A549 (cell line): ENCODE measurements at regions not wholly inside any gene's neighbourhood (a gene's known extent, or its start where the extent isn't known, plus 50 kb on each side); places are given as distances from the start of the nearest gene placed in this dataset.

ENCODE experiments used
- ATAC-seq, 2 experiments: fragments of 200-7000 bp in 1 of 2; fragments of >200 bp in 1 of 2; cut with Nextera tagmentation in 1 of 2; cut with Tn5 transposase in 1 of 2; 3 replicates each; pipeline versions ENCODE4 v1.8.0 to v1.9.1; 2018 to 2020; ENCODE audit warnings: mild to moderate bottlenecking in 1 of 2, moderate library complexity in 1 of 2
- CTCF ChIA-PET: fragments of 300-600 bp; sonication (Branson Sonifier 250); formaldehyde crosslinking; extraction: SDS; loops from one replicate; lab custom pipeline; 2021; ENCODE audit warnings: antibody characterized with exemption, inconsistent platforms; lab: Yijun Ruan, JAX
- POLR2A ChIA-PET: fragments of 350-600 bp; formaldehyde crosslinking; extraction: SDS; loops from one replicate; lab custom pipeline; 2021; ENCODE audit warnings: antibody characterized with exemption, inconsistent platforms; lab: Yijun Ruan, JAX
- DNase-seq, 2 experiments: peaks; one replicate each; pipeline versions ENCODE4 v3.0.0 to v3.0.0-alpha.2; 2011 to 2016; ENCODE audit warnings: low read depth in 1 of 2, low spot score in 1 of 2
- FAIRE-seq: peaks from 2 replicates; lab custom pipeline; 2011; peaks lifted over from hg19 to GRCh38; lab: Jason Lieb, UNC
- H3K27ac ChIP-seq, 2 experiments: fragments of >200 bp; sonication (Bioruptor Twin); formaldehyde crosslinking; 3 replicates each; pipeline ENCODE4 v1.5.1; 2016 to 2017
- H3K4me1 ChIP-seq: fragments of >200 bp; sonication (Bioruptor Twin); formaldehyde crosslinking; 3 replicates; pipeline ENCODE4 v1.6.1; 2016
- H3K4me2 ChIP-seq: fragments of >200 bp; sonication (Bioruptor Twin); formaldehyde crosslinking; 3 replicates; pipeline ENCODE4 v1.6.1; 2016
- H3K4me3 ChIP-seq: fragments of >200 bp; sonication (Bioruptor Twin); formaldehyde crosslinking; 3 replicates; pipeline ENCODE4 v1.5.1; 2016
- H3K9me3 ChIP-seq: fragments of >200 bp; sonication (Bioruptor Twin); formaldehyde crosslinking; 3 replicates; pipeline ENCODE4 v1.6.1; 2016
- CHD2 ChIP-seq: fragments of 150-350 bp; IDR thresholded peaks from 2 replicates; pipeline ENCODE4 v1.6.1; 2014; ENCODE audit warnings: low read length; ENCODE audit not compliant: partially characterized antibody
- CHD4 ChIP-seq: fragments of 200-600 bp; sonication (generic); IDR thresholded peaks from 2 replicates; pipeline ENCODE4 v1.6.1; 2016; ENCODE audit warnings: antibody characterized with exemption, mild to moderate bottlenecking, borderline replicate concordance
- EHF ChIP-seq: fragments of 250-450 bp; sonication (Bioruptor Pico); IDR thresholded peaks from 2 replicates; pipeline ENCODE4 v1.5.0; 2020; ENCODE audit warnings: mild to moderate bottlenecking
- EHMT2 ChIP-seq: fragments of 200-600 bp; sonication (generic); IDR thresholded peaks from 2 replicates; pipeline ENCODE4 v1.6.1; 2016; ENCODE audit warnings: antibody characterized with exemption, low read depth, mild to moderate bottlenecking, moderate library complexity
- ESRRA ChIP-seq: fragments of 150-350 bp; IDR thresholded peaks from 2 replicates; pipeline ENCODE4 v1.6.1; 2014; ENCODE audit warnings: mild to moderate bottlenecking, low read length, borderline replicate concordance
- FOSB ChIP-seq: fragments of 250-450 bp; sonication (Bioruptor Pico); IDR thresholded peaks from 2 replicates; pipeline ENCODE4 v1.5.0; 2020; ENCODE audit warnings: mild to moderate bottlenecking, moderate library complexity
- GATA3 ChIP-seq: IDR thresholded peaks from 2 replicates; pipeline ENCODE4 v1.6.1; 2012; ENCODE audit warnings: borderline replicate concordance
- HDAC2 ChIP-seq: fragments of 200-600 bp; sonication (generic); IDR thresholded peaks from 2 replicates; pipeline ENCODE4 v1.6.1; 2016
- HEYL ChIP-seq: fragments of 250-450 bp; sonication (Bioruptor Pico); IDR thresholded peaks from 2 replicates; pipeline ENCODE4 v1.8.0; 2021; ENCODE audit warnings: mild to moderate bottlenecking, moderate library complexity
- HMGXB4 ChIP-seq: fragments of 250-450 bp; sonication (Bioruptor Pico); IDR thresholded peaks from 2 replicates; pipeline ENCODE4 v1.5.0; 2021; ENCODE audit warnings: mild to moderate bottlenecking, moderate library complexity, borderline replicate concordance
- JUN ChIP-seq, 2 experiments: fragments of >200 bp; sonication (Bioruptor Twin); formaldehyde crosslinking; IDR thresholded peaks; 2 replicates in 1 of 2; 3 replicates in 1 of 2; pipeline ENCODE4 v1.6.1; 2016 to 2017
- MYC ChIP-seq: IDR thresholded peaks from 2 replicates; pipeline ENCODE4 v1.6.1; 2012; ENCODE audit warnings: mild to moderate bottlenecking, inconsistent platforms, low read length, improper control_type of control experiment, borderline replicate concordance
- NR3C1 ChIP-seq: fragments of >200 bp; sonication (Bioruptor Twin); formaldehyde crosslinking; IDR thresholded peaks from 3 replicates; pipeline ENCODE4 v1.6.1; 2017
- RCOR1 ChIP-seq: fragments of 150-350 bp; IDR thresholded peaks from 2 replicates; pipeline ENCODE4 v1.6.1; 2014; ENCODE audit warnings: antibody characterized with exemption, low read length, low read depth
- RFX5 ChIP-seq: fragments of 450-650 bp; IDR thresholded peaks from 2 replicates; pipeline ENCODE4 v1.7.1; 2014; ENCODE audit warnings: antibody characterized with exemption, mild to moderate bottlenecking, moderate library complexity
- RNF2 ChIP-seq: fragments of 200-600 bp; sonication (generic); IDR thresholded peaks from 2 replicates; pipeline ENCODE4 v1.6.1; 2016; ENCODE audit warnings: low read depth, mild to moderate bottlenecking, antibody characterized with exemption, moderate library complexity, borderline replicate concordance
- SMC3 ChIP-seq: fragments of >200 bp; sonication (Bioruptor Twin); formaldehyde crosslinking; IDR thresholded peaks from 3 replicates; pipeline ENCODE4 v1.6.1; 2018; ENCODE audit warnings: inconsistent platforms
- TFCP2L1 ChIP-seq: fragments of 250-450 bp; sonication (Bioruptor Pico); IDR thresholded peaks from 2 replicates; pipeline ENCODE4 v1.5.0; 2021; ENCODE audit warnings: mild to moderate bottlenecking
- ZC3H11A ChIP-seq: fragments of 450-650 bp; IDR thresholded peaks from 2 replicates; pipeline ENCODE4 v1.6.1; 2014; ENCODE audit warnings: antibody characterized with exemption, mild to moderate bottlenecking
- ZSCAN20 ChIP-seq: fragments of 250-450 bp; sonication (Bioruptor Pico); IDR thresholded peaks from 2 replicates; pipeline ENCODE4 v1.8.0; 2022; ENCODE audit warnings: mild to moderate bottlenecking, moderate library complexity
- WGBS: methylation state at CpG from one replicate; pipeline ENCODE4 v1.1.6; 2017; ENCODE audit errors: missing lambda C conversion rate; 5-methylcytosine and 5-hydroxymethylcytosine counted together
- TF ChIP-seq, protein P1 (sequence below): fragments of 150-350 bp; IDR thresholded peaks from 2 replicates; pipeline ENCODE4 v1.6.1; 2014; ENCODE audit warnings: low read depth, mild to moderate bottlenecking, low read length
- TF ChIP-seq, protein P2 (sequence below): fragments of >200 bp; sonication (Bioruptor Twin); formaldehyde crosslinking; IDR thresholded peaks from 2 replicates; pipeline ENCODE4 v1.6.1; 2016
- TF ChIP-seq, protein P3 (sequence below): fragments of 250-450 bp; sonication (Bioruptor Pico); IDR thresholded peaks from 2 replicates; pipeline ENCODE4 v1.5.0; 2020; ENCODE audit warnings: low read depth, mild to moderate bottlenecking, moderate library complexity
- TF ChIP-seq, protein P4 (sequence below): fragments of 450-650 bp; IDR thresholded peaks from 2 replicates; pipeline ENCODE4 v1.6.1; 2014; ENCODE audit warnings: antibody characterized with exemption

- TF ChIP-seq, protein P1, sequence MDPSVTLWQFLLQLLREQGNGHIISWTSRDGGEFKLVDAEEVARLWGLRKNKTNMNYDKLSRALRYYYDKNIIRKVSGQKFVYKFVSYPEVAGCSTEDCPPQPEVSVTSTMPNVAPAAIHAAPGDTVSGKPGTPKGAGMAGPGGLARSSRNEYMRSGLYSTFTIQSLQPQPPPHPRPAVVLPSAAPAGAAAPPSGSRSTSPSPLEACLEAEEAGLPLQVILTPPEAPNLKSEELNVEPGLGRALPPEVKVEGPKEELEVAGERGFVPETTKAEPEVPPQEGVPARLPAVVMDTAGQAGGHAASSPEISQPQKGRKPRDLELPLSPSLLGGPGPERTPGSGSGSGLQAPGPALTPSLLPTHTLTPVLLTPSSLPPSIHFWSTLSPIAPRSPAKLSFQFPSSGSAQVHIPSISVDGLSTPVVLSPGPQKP: no peak
- no peak for TF ChIP-seq GATA3
- TF ChIP-seq, all 56 proteins: peak for 0
Measured at GRCh38 chr13:109361562-109362289, 424.7 kb downstream of the IRS2 start (continued).

DNA sequence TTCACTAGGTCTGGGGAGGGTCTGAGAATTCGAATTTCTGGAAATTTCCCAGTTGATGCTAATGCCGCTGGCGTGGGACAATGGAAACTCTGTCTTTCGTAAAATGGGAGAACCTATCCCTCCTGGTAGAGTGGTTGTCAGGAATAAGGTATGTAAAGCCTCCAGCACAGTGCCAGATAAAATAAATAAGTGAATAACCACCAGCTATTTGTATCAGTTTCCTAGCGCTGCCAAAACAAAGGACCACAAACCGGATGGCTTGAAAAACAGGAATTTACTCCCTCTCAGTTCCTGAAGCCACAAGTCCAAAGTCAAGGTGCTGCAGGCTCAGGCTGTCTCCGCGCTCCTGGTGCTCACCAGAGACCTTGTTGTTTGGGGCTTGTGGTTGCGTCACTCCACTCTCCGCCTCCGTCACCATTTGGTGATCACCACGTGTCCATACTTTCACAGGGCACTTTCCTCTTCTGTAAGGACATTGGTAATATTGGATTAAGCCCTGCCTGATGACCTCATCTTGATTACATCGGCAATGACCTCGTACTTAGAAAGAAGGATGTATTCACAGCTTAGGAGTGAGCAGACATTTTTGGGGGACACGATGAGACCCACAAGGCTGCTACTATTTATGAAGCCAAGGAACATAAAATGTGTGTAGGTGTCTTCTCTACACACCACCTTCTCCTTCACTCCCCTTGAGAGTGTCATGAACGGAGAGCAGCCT is 428.5 kb downstream of the IRS2 start:
- H3K27ac ChIP-seq: no peak overlapping the region
- no peaks in the 10 kb centered on the region for H3K9me3 ChIP-seq
- CTCF ChIA-PET: no interaction called here
- no peak overlapping the region for H3K4me2 ChIP-seq
- no peak for FAIRE-seq
- TF ChIP-seq HDAC2 (no peak), TFCP2L1 (CRISPR knock-in tag) (no peak), MYC (no peak), RFX5 (no peak), ZSCAN20 (no peak), JUN (IDR thresholded peaks at IDR 0.05) (no peak), CHD4 (no peak)
- TF ChIP-seq, protein P2, sequence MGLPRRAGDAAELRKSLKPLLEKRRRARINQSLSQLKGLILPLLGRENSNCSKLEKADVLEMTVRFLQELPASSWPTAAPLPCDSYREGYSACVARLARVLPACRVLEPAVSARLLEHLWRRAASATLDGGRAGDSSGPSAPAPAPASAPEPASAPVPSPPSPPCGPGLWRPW: no peak
- DNase-seq: no peak
- POLR2A ChIA-PET: no interaction called here
- WGBS: 86% methylated on average over 16 of the region's 16 CpGs
- no peak for ATAC-seq
- no peaks in the 10 kb centered on the region for H3K4me1 ChIP-seq
- no peak overlapping the region for H3K4me3 ChIP-seq

DNA sequence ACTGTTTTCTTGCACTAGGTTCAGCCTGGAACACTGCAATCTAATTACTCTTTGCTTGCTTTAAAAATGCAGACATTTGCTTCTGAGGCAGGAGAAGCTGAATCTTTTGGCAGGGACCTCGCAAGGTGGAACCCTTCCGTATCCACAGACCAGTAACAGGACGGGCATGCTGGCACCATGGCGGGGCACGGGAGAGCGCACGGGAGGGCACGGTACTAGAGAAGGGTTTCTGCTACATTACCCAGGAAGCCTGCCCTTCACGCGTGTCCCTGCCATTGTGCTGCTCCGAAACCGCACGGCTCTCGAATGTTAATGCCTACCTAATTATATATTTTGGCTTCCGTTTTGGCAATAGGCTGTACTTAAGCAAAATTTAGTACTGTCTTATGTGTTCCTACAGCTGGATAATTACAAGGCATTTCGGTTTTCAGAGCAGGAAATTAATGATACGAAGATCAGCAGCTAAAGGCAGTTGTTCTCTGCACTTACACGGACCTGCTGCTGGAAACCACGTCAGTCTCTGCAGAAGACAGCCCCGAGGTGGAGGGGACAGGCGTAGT is 430.4 kb downstream of the IRS2 start:
- FAIRE-seq: no peak
- no peaks in the 10 kb centered on the region for H3K4me1 ChIP-seq
- ATAC-seq: no peak
- TF ChIP-seq EHF (CRISPR knock-in tag): no peak
- no peak for TF ChIP-seq RCOR1
- no peak for TF ChIP-seq RFX5
- TF ChIP-seq HMGXB4: no peak
- TF ChIP-seq TFCP2L1 (CRISPR knock-in tag): no peak
- no peak for TF ChIP-seq RNF2
- no peak for TF ChIP-seq ZC3H11A
- no peak for TF ChIP-seq EHMT2
- no peak for TF ChIP-seq ESRRA
- TF ChIP-seq HEYL (CRISPR knock-in tag): no peak
- no peak for TF ChIP-seq FOSB (CRISPR knock-in tag)
- TF ChIP-seq, protein P3, sequence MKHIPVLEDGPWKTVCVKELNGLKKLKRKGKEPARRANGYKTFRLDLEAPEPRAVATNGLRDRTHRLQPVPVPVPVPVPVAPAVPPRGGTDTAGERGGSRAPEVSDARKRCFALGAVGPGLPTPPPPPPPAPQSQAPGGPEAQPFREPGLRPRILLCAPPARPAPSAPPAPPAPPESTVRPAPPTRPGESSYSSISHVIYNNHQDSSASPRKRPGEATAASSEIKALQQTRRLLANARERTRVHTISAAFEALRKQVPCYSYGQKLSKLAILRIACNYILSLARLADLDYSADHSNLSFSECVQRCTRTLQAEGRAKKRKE (CRISPR knock-in tag): no peak
- TF ChIP-seq, protein P4, sequence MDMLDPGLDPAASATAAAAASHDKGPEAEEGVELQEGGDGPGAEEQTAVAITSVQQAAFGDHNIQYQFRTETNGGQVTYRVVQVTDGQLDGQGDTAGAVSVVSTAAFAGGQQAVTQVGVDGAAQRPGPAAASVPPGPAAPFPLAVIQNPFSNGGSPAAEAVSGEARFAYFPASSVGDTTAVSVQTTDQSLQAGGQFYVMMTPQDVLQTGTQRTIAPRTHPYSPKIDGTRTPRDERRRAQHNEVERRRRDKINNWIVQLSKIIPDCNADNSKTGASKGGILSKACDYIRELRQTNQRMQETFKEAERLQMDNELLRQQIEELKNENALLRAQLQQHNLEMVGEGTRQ: no peak
- no peak for TF ChIP-seq CHD2
- no peak for TF ChIP-seq SMC3
- no peak for TF ChIP-seq NR3C1
- no peak overlapping the region for H3K27ac ChIP-seq
- POLR2A ChIA-PET: no interaction called here
- DNase-seq: no peak
- H3K9me3 ChIP-seq: no peaks in the 10 kb centered on the region
- CTCF ChIA-PET: no interaction called here
- 92% methylated on average over 15 of the region's 21 CpGs for WGBS
- H3K4me3 ChIP-seq: no peak overlapping the region
- no peak overlapping the region for H3K4me2 ChIP-seq
